Hypothalamus (tissue), 51 donors: ENCODE measurements at regions not wholly inside any gene's neighbourhood (a gene's known extent, or its start where the extent isn't known, plus 50 kb on each side); places are given as distances from the start of the nearest gene placed in this dataset.

Experiments used
- DNase-seq, 51 donors: peaks; one replicate each; lab custom pipeline; 2025; lab: John Stamatoyannopoulos, UW

DNA sequence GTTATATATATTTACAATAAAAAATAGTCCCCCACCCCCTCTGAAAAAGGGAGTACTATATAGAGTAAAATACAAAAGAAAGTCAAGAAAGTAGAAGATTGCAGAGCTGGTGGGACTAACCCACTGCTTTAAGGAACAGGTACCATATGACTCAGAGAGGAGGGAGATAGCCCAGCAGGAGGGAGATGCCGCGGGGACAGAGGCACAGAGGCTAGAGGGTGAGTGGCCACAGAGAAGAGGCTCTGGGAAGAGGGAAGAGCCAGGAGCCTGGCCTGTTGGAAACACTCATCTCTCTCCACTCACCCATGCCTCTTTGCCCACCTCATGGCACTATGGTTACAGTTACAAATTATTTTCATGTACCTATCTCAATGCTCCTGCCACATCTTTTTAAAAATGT lies 53.6 kb upstream of the LYVE1 start:
- DNase-seq, result no peak

DNA sequence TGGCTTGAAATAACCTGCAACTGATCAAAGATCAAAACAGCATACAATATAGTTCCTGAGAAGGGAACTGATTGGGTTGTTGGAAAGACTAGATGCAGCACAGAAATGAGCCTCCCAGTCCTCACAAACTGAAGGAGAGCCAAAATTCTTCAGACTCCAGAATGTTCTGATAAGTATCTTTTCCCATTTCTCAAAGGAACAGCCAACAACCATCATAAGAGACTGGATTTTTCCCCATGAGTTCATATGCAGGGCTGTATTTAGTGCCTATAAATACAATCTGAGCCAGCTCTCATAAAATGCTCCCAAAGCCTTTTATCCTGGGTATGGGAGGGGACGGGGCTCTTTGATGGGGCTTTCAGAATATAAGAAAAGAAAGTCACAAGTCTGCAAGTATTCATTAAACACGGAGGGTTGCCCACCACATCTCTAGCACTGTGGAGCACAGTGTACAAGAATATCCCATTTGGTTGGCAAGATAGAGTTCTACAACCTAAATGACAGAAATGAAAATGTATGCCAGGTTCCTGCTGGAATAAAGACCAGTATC lies 50.7 kb upstream of the LYVE1 start:
- no peak for DNase-seq

DNA sequence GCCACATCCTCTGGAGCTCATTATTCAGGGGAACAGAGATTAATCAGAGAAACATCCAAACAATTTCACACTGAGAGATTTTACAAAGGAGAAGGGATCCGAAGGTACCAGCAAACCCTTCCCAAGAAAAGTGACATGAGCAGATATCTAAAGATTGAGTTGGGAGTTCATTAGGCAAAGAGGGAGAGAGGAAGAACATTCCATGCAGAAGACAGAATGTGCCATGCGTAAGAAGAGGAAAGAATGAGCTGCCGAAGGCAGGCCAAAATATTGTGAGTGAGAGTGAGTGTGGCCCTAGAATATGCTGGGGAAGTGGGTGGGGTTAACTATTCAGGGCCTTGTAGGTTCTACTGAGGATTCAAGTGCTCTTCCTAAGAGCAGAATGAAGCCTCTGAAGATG lies 50.0 kb upstream of the LYVE1 start:
- DNase-seq, result no peak
